ENCODE measurements at regions not wholly inside any gene's neighbourhood (a gene's known extent, or its start where the extent isn't known, plus 50 kb on each side); places are given as distances from the start of the nearest gene placed in this dataset.

DNA sequence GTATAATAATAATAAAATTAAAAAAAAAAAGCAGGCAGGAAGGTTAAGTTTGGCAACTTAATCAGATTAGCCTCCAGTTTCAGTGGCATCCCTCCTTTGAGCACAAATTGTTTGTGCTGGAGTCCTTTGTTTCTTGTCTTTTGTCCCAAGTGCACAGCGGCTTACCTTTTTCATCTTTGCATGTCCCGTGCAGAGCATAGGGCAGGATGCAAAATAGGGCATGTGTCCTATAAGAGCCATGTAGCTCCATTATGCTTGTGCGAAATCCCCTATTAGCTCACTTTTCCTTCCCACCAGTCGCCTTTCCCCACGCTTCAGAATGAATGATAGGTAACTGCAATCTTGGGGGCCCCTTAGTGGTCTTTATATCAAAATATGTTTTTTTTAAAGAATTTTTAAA is 216.8 kb downstream of the TSN start:
- CTCF ChIA-PET (ENCODE audit: partially characterized antibody) = interaction anchor here (0.5 to 1.7 kb wide), 9 partner anchors 9 to 479 kb away, joined by 3 to 7 read pairs (median 3); no protein-coding TSS in a partner anchor
- Histone ChIP-seq H3K4me2 (ENCODE audit: insufficient read depth in 1 of 2, low read depth in 2 of 2, low read length in 2 of 2) (no peak overlapping the region), H4K5ac (ENCODE audit: insufficient read length, low read depth, low read length) (no peak overlapping the region), H2BK20ac (ENCODE audit: low read length) (no peak overlapping the region), H2BK5ac (ENCODE audit: low read depth, low read length) (no peak overlapping the region), H3K56ac (replicated peaks; ENCODE audit: insufficient read length, low read depth, low read length) (no peak overlapping the region), H2BK15ac (ENCODE audit: low read length) (no peak overlapping the region), H4K20me1 (replicated peaks in 1 of 2; ENCODE audit: control insufficient read depth in 1 of 2, insufficient read depth in 2 of 2, low read length in 2 of 2) (no peaks in the 10 kb centered on the region), H3K79me2 (ENCODE audit: control insufficient read depth in 1 of 2, insufficient read depth in 2 of 2, low read length in 2 of 2) (no peaks in the 10 kb centered on the region), H3K4me3 (ENCODE audit: extremely low read depth in 1 of 4, insufficient read depth in 2 of 4, low read depth in 3 of 4, low read length in 4 of 4) (no peak overlapping the region), H2AK5ac (ENCODE audit: low read depth, low read length) (no peak overlapping the region), H3K23me2 (ENCODE audit: low read depth, low read length) (no peaks in the 10 kb centered on the region), H3K27me3 (replicated peaks in 1 of 4; ENCODE audit: control insufficient read depth in 3 of 4, extremely low read depth in 1 of 4, insufficient read depth in 3 of 4, low read length in 3 of 4) (no peaks in the 10 kb centered on the region), H2AFZ (ENCODE audit: low read length) (no peak overlapping the region), H2BK12ac (ENCODE audit: low read depth, low read length) (no peak overlapping the region), H3K18ac (ENCODE audit: extremely low read depth, low read length) (no peak overlapping the region), H4K91ac (replicated peaks; ENCODE audit: insufficient read length, low read length) (no peak overlapping the region), H3K23ac (ENCODE audit: insufficient read length) (no peak overlapping the region), H3K4me1 (replicated peaks in 1 of 4; ENCODE audit: control insufficient read depth in 3 of 4, insufficient read depth in 4 of 4, low read length in 3 of 4) (peaks cover 0 to 1% (median 0%) of the 10 kb centered on the region in 4 experiments; a peak in 2 of 7 replicates), H3K9ac (replicated peaks in 1 of 4; ENCODE audit: extremely low read depth in 1 of 4, low read depth in 3 of 4, low read length in 3 of 4) (no peak overlapping the region), H3K4ac (replicated peaks; ENCODE audit: insufficient read length, low read depth, low read length) (no peak overlapping the region), H4K8ac (ENCODE audit: extremely low read depth, insufficient read depth, low read length) (no peak overlapping the region), H3K79me1 (ENCODE audit: low read depth, low read length) (no peaks in the 10 kb centered on the region), H3K9me3 (ENCODE audit: insufficient read depth in 2 of 2, low read depth in 1 of 2, low read length in 1 of 2) (no peaks in the 10 kb centered on the region), H2BK120ac (replicated peaks; ENCODE audit: low read depth, low read length) (no peak overlapping the region), H3K27ac (ENCODE audit: low read depth, low read length) (no peak overlapping the region), H3K36me3 (ENCODE audit: control insufficient read depth in 2 of 4, insufficient read depth in 4 of 4, low read length in 3 of 4) (no peaks in the 10 kb centered on the region), H3K14ac (ENCODE audit: insufficient read length) (no peak overlapping the region)
- TF ChIP-seq SP2 (IDR thresholded peaks at IDR 0.05; ENCODE audit: low read length) (no peak), MAFK (IDR thresholded peaks at IDR 0.05; ENCODE audit: low read depth, low read length) (no peak), GTF2F1 (IDR thresholded peaks at IDR 0.05; ENCODE audit: borderline replicate concordance, low read depth, low read length) (no peak), SP4 (IDR thresholded peaks at IDR 0.05; ENCODE audit: low read length) (no peak), RFX5 (IDR thresholded peaks at IDR 0.05; ENCODE audit: borderline replicate concordance, low read depth, low read length) (no peak)
- DNase-seq (ENCODE audit: low read depth in 1 of 2, low spot score in 2 of 2) (no peak), FAIRE-seq (no peak)
- 91% methylated on average over 5 of the region's 5 CpGs; no CpG with 5 or more reads in 1 of the 2 experiments for WGBS, 2 experiments (ENCODE audit: extremely low coverage in 1 of 2, insufficient coverage in 1 of 2, insufficient read length in 1 of 2, insufficient replicate concordance in 2 of 2, low coverage in 1 of 2, low lambda C conversion rate in 2 of 2, missing lambda C conversion rate in 1 of 2)
- POLR2A ChIA-PET (ENCODE audit: partially characterized antibody) = no interaction called here
